Fibroblast of lung (primary cell): ENCODE measurements at regions not wholly inside any gene's neighbourhood (a gene's known extent, or its start where the extent isn't known, plus 50 kb on each side); places are given as distances from the start of the nearest gene placed in this dataset.

Experiments
- EZH2 ChIP-seq: IDR thresholded peaks from 2 replicates; pipeline ENCODE4 v1.5.1; 2012; ENCODE audit warnings: low read length, control low read depth, mild to moderate bottlenecking; ENCODE audit errors: missing control alignments
- TF ChIP-seq, protein P1 (sequence below), 2 donors: IDR thresholded peaks in 1 of 2; conservative IDR thresholded peaks in 1 of 2; 1 replicate in 1 of 2; 2 replicates in 1 of 2; pipeline ENCODE4 v1.5.1; 2011 to 2012; ENCODE audit warnings: low read length in 2 of 2, control low read depth in 1 of 2, inconsistent platforms in 1 of 2, low read depth in 1 of 2, mild to moderate bottlenecking in 1 of 2

DNA sequence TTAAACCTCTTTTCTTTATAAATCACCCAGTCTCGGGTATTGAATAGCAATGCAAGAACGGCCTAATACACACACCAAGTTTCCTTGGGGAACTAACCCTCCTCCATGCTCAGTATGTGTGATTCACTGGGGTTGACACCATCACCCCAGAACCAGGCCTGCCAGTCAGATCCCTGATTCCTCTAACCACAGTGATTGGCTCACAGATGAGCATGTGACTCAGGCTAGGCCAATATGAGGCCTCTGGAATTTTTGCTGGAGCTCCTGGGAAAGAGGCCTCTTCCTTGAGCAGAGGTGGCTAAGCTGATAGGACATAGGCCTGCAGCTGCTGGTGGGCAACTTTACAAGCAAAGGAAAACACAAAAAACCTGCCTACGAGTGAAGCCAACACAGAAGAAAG is 74.7 kb upstream of the ZBTB40 start:
- TF ChIP-seq, protein P1, sequence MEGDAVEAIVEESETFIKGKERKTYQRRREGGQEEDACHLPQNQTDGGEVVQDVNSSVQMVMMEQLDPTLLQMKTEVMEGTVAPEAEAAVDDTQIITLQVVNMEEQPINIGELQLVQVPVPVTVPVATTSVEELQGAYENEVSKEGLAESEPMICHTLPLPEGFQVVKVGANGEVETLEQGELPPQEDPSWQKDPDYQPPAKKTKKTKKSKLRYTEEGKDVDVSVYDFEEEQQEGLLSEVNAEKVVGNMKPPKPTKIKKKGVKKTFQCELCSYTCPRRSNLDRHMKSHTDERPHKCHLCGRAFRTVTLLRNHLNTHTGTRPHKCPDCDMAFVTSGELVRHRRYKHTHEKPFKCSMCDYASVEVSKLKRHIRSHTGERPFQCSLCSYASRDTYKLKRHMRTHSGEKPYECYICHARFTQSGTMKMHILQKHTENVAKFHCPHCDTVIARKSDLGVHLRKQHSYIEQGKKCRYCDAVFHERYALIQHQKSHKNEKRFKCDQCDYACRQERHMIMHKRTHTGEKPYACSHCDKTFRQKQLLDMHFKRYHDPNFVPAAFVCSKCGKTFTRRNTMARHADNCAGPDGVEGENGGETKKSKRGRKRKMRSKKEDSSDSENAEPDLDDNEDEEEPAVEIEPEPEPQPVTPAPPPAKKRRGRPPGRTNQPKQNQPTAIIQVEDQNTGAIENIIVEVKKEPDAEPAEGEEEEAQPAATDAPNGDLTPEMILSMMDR (conservative IDR thresholded peaks at IDR 0.05 in 1 of 2, IDR thresholded peaks at IDR 0.05 in 1 of 2; ENCODE audit: low read depth in 1 of 2, low read length in 2 of 2), result no peak
- TF ChIP-seq EZH2, result no peak
